ENCODE measurements at regions not wholly inside any gene's neighbourhood (a gene's known extent, or its start where the extent isn't known, plus 50 kb on each side); places are given as distances from the start of the nearest gene placed in this dataset.

DNA sequence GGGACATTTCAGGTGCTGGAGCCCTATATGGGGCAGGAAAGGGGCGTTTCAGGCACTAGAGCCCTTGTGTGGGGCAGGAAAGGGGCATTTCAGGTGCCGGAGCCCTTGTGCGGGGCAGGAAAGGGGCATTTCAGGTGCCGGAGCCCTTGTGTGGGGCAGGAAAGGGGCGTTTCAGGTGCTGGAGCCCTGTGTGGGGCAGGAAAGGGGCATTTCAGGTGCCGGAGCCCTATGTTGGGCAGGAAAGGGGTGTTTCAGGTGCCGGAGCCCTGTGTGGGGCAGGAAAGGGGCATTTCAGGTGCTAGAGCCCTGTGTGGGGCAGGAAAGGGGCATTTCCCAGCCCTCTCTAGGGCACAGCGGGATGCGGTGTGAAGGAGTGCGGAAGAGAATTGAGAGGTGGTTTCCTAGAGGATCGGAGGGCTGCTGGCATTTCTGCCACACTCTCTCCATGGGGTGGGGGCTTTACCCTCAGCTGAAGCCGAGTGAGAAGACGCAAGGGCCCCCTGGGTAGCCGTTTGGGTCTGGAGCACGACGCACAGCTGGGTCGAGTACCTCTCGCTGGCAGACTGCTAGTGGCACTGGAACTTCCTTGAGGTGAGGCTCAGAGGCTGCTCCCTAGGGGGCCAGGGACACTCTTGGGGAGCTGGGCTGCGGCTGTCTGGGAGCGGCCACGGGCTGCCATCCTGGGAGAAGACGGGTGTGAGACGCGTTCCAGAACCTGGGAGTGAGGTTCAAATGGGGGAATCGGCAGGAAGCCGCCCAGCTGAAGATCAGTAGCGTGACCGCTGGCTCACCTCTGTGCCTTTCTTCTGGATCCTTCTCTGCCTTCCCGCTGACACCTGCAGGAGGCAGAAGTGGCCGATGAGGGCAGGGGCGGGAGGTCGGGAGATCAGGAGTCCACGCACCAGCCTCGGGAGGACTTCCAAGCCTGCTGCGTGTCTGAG is 122.6 kb upstream of the IRX4 start:
- no peaks in the 10 kb centered on the region for H3K9me3 Mint-ChIP-seq
- Histone ChIP-seq H3K27ac (ENCODE audit: low read depth) (no peak overlapping the region), H3K4me2 (no peak overlapping the region), H3K27me3 (ENCODE audit: insufficient read depth) (no peaks in the 10 kb centered on the region), H3K4me3 (no peak overlapping the region), H2AFZ (no peak overlapping the region), H3F3A (replicated peaks; ENCODE audit: low read depth) (no peaks in the 10 kb centered on the region), H4K20me1 (replicated peaks; ENCODE audit: insufficient read depth) (no peaks in the 10 kb centered on the region), H3K36me3 (ENCODE audit: insufficient read depth) (no peaks in the 10 kb centered on the region), H3K9me2 (ENCODE audit: insufficient read depth) (no peaks in the 10 kb centered on the region), H3K79me2 (replicated peaks; ENCODE audit: insufficient read depth) (no peaks in the 10 kb centered on the region), H3K4me1 (ENCODE audit: insufficient read depth) (no peaks in the 10 kb centered on the region)
- no peaks in the 10 kb centered on the region for H3K36me3 Mint-ChIP-seq (ENCODE audit: low read depth)
- DNase-seq (ENCODE audit: low spot score) (peak; percentile 15), ATAC-seq (no peak; the same call in 2 of the 3 replicates)
- H3K4me3 Mint-ChIP-seq: no peak overlapping the region
- H3K4me1 Mint-ChIP-seq: no peaks in the 10 kb centered on the region
- no peak overlapping the region for H3K27ac Mint-ChIP-seq
- H3K27me3 Mint-ChIP-seq (ENCODE audit: insufficient read depth, low read depth, poor library complexity): peaks cover 5% of the 10 kb centered on the region
- no peak for TF ChIP-seq EZH2 (IDR thresholded peaks at IDR 0.05; ENCODE audit: low read depth, unreplicated experiment)
- TF ChIP-seq, protein P1, sequence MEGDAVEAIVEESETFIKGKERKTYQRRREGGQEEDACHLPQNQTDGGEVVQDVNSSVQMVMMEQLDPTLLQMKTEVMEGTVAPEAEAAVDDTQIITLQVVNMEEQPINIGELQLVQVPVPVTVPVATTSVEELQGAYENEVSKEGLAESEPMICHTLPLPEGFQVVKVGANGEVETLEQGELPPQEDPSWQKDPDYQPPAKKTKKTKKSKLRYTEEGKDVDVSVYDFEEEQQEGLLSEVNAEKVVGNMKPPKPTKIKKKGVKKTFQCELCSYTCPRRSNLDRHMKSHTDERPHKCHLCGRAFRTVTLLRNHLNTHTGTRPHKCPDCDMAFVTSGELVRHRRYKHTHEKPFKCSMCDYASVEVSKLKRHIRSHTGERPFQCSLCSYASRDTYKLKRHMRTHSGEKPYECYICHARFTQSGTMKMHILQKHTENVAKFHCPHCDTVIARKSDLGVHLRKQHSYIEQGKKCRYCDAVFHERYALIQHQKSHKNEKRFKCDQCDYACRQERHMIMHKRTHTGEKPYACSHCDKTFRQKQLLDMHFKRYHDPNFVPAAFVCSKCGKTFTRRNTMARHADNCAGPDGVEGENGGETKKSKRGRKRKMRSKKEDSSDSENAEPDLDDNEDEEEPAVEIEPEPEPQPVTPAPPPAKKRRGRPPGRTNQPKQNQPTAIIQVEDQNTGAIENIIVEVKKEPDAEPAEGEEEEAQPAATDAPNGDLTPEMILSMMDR (conservative IDR thresholded peaks at IDR 0.05; ENCODE audit: low read depth in 2 of 2): peak in 1 of 2 experiments; percentile 17; a peak in 1 of 4 replicates

DNA sequence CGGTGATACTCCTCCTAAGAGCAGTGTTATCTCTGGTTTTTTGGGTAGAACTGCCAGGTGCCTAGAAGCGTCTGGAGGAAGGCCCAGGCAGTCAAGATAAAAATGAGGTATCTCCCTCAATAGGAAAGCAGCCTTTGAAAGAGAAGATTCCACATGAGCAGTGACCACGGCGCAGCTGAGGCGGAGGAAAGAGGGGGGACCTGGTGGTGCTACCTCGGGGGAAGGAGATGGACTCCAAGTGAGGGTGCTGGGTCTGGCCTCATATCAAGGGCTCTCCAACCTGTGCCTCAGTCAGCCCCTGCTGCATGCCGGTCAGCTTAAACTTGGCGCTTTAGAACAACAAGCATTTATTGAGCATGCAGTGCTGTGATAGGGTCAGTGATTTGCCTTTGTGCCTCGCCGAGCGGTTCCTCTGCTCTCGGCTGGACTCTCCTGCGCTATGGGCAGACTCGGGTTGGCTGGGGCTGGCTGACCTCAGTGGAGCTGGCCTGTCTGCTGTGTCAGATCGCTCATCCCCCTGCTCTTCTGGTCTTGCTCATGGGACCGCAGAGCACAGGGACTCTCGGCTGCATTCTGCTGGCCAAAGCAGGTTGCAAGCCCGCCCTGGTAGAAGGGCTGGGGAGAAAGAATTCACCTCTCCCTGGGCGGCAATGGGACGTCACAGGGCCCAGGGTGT is 121.1 kb upstream of the IRX4 start:
- Histone ChIP-seq H2AFZ (no peak overlapping the region), H3K79me2 (replicated peaks; ENCODE audit: insufficient read depth) (no peaks in the 10 kb centered on the region), H3K9me2 (ENCODE audit: insufficient read depth) (peaks cover 2% of the 10 kb centered on the region), H3K4me1 (ENCODE audit: insufficient read depth) (no peaks in the 10 kb centered on the region), H4K20me1 (replicated peaks; ENCODE audit: insufficient read depth) (no peaks in the 10 kb centered on the region), H3F3A (replicated peaks; ENCODE audit: low read depth) (no peaks in the 10 kb centered on the region), H3K36me3 (ENCODE audit: insufficient read depth) (no peaks in the 10 kb centered on the region), H3K4me3 (no peak overlapping the region), H3K27ac (ENCODE audit: low read depth) (no peak overlapping the region), H3K27me3 (ENCODE audit: insufficient read depth) (no peaks in the 10 kb centered on the region), H3K4me2 (no peak overlapping the region)
- ATAC-seq (no peak), DNase-seq (ENCODE audit: low spot score) (no peak)
- no peaks in the 10 kb centered on the region; the same call in 1 of the 3 replicates for H3K9me3 Mint-ChIP-seq
- peaks cover 5% of the 10 kb centered on the region for H3K27me3 Mint-ChIP-seq (ENCODE audit: insufficient read depth, low read depth, poor library complexity)
- H3K36me3 Mint-ChIP-seq (ENCODE audit: low read depth): no peaks in the 10 kb centered on the region
- peaks cover 11% of the 10 kb centered on the region for H3K4me1 Mint-ChIP-seq
- no peak overlapping the region for H3K4me3 Mint-ChIP-seq
- H3K27ac Mint-ChIP-seq: no peak overlapping the region
- TF ChIP-seq, protein P2, sequence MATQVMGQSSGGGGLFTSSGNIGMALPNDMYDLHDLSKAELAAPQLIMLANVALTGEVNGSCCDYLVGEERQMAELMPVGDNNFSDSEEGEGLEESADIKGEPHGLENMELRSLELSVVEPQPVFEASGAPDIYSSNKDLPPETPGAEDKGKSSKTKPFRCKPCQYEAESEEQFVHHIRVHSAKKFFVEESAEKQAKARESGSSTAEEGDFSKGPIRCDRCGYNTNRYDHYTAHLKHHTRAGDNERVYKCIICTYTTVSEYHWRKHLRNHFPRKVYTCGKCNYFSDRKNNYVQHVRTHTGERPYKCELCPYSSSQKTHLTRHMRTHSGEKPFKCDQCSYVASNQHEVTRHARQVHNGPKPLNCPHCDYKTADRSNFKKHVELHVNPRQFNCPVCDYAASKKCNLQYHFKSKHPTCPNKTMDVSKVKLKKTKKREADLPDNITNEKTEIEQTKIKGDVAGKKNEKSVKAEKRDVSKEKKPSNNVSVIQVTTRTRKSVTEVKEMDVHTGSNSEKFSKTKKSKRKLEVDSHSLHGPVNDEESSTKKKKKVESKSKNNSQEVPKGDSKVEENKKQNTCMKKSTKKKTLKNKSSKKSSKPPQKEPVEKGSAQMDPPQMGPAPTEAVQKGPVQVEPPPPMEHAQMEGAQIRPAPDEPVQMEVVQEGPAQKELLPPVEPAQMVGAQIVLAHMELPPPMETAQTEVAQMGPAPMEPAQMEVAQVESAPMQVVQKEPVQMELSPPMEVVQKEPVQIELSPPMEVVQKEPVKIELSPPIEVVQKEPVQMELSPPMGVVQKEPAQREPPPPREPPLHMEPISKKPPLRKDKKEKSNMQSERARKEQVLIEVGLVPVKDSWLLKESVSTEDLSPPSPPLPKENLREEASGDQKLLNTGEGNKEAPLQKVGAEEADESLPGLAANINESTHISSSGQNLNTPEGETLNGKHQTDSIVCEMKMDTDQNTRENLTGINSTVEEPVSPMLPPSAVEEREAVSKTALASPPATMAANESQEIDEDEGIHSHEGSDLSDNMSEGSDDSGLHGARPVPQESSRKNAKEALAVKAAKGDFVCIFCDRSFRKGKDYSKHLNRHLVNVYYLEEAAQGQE (IDR thresholded peaks at IDR 0.05; ENCODE audit: unreplicated experiment): no peak
- TF ChIP-seq, protein P3, sequence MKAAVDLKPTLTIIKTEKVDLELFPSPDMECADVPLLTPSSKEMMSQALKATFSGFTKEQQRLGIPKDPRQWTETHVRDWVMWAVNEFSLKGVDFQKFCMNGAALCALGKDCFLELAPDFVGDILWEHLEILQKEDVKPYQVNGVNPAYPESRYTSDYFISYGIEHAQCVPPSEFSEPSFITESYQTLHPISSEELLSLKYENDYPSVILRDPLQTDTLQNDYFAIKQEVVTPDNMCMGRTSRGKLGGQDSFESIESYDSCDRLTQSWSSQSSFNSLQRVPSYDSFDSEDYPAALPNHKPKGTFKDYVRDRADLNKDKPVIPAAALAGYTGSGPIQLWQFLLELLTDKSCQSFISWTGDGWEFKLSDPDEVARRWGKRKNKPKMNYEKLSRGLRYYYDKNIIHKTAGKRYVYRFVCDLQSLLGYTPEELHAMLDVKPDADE (IDR thresholded peaks at IDR 0.05): no peak
- TF ChIP-seq, protein P4, sequence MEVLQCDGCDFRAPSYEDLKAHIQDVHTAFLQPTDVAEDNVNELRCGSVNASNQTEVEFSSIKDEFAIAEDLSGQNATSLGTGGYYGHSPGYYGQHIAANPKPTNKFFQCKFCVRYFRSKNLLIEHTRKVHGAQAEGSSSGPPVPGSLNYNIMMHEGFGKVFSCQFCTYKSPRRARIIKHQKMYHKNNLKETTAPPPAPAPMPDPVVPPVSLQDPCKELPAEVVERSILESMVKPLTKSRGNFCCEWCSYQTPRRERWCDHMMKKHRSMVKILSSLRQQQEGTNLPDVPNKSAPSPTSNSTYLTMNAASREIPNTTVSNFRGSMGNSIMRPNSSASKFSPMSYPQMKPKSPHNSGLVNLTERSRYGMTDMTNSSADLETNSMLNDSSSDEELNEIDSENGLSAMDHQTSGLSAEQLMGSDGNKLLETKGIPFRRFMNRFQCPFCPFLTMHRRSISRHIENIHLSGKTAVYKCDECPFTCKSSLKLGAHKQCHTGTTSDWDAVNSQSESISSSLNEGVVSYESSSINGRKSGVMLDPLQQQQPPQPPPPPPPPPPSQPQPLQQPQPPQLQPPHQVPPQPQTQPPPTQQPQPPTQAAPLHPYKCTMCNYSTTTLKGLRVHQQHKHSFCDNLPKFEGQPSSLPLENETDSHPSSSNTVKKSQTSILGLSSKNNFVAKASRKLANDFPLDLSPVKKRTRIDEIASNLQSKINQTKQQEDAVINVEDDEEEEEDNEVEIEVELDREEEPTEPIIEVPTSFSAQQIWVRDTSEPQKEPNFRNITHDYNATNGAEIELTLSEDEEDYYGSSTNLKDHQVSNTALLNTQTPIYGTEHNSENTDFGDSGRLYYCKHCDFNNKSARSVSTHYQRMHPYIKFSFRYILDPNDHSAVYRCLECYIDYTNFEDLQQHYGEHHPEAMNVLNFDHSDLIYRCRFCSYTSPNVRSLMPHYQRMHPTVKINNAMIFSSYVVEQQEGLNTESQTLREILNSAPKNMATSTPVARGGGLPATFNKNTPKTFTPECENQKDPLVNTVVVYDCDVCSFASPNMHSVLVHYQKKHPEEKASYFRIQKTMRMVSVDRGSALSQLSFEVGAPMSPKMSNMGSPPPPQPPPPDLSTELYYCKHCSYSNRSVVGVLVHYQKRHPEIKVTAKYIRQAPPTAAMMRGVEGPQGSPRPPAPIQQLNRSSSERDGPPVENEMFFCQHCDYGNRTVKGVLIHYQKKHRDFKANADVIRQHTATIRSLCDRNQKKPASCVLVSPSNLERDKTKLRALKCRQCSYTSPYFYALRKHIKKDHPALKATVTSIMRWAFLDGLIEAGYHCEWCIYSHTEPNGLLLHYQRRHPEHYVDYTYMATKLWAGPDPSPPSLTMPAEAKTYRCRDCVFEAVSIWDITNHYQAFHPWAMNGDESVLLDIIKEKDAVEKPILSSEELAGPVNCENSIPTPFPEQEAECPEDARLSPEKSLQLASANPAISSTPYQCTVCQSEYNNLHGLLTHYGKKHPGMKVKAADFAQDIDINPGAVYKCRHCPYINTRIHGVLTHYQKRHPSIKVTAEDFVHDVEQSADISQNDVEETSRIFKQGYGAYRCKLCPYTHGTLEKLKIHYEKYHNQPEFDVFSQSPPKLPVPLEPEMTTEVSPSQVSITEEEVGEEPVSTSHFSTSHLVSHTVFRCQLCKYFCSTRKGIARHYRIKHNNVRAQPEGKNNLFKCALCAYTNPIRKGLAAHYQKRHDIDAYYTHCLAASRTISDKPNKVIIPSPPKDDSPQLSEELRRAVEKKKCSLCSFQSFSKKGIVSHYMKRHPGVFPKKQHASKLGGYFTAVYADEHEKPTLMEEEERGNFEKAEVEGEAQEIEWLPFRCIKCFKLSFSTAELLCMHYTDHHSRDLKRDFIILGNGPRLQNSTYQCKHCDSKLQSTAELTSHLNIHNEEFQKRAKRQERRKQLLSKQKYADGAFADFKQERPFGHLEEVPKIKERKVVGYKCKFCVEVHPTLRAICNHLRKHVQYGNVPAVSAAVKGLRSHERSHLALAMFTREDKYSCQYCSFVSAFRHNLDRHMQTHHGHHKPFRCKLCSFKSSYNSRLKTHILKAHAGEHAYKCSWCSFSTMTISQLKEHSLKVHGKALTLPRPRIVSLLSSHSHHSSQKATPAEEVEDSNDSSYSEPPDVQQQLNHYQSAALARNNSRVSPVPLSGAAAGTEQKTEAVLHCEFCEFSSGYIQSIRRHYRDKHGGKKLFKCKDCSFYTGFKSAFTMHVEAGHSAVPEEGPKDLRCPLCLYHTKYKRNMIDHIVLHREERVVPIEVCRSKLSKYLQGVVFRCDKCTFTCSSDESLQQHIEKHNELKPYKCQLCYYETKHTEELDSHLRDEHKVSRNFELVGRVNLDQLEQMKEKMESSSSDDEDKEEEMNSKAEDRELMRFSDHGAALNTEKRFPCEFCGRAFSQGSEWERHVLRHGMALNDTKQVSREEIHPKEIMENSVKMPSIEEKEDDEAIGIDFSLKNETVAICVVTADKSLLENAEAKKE (CRISPR knock-in tag; IDR thresholded peaks at IDR 0.05): no peak

Measured in GM23338 (cell line).